Fibroblast of lung (primary cell): ENCODE measurements at regions not wholly inside any gene's neighbourhood (a gene's known extent, or its start where the extent isn't known, plus 50 kb on each side); places are given as distances from the start of the nearest gene placed in this dataset.

ENCODE experiments used
- DNase-seq, 2 donors: peaks; one replicate each; pipeline versions ENCODE4 v3.0.0 to v3.0.0-alpha.2; 2010; ENCODE audit warnings: low read depth in 2 of 2
- H2AFZ ChIP-seq: 2 replicates; pipeline ENCODE4 v1.5.1; 2012; ENCODE audit warnings: low read length, control low read depth, inconsistent platforms
- H3K27ac ChIP-seq: 2 replicates; pipeline ENCODE4 v1.5.1; 2011; ENCODE audit warnings: low read length, control low read depth; ENCODE audit not compliant: insufficient read depth
- H3K27me3 ChIP-seq: 2 replicates; pipeline ENCODE4 v1.5.1; 2011; ENCODE audit warnings: mild to moderate bottlenecking, low read length; ENCODE audit not compliant: control insufficient read depth, insufficient read depth
- H3K36me3 ChIP-seq: 2 replicates; pipeline ENCODE4 v1.5.1; 2011; ENCODE audit warnings: low read length; ENCODE audit not compliant: control insufficient read depth, insufficient read depth
- H3K4me1 ChIP-seq: 2 replicates; pipeline ENCODE4 v1.5.1; 2011; ENCODE audit warnings: low read length; ENCODE audit not compliant: control insufficient read depth, insufficient read depth; ENCODE audit errors: extremely low read depth
- H3K4me2 ChIP-seq: 2 replicates; pipeline ENCODE4 v1.5.1; 2011; ENCODE audit warnings: low read length, control low read depth; ENCODE audit not compliant: insufficient read depth; ENCODE audit errors: extremely low read depth
- H3K4me3 ChIP-seq, 4 experiments: fragments of 200-600 bp in 1 of 4; sonication (generic) in 1 of 4; replicated peaks in 1 of 4; 2 replicates each; pipeline ENCODE4 v1.5.1; 2011 to 2016; ENCODE audit warnings: low read length in 4 of 4, low read depth in 3 of 4, mild to moderate bottlenecking in 3 of 4, control low read depth in 2 of 4, inconsistent platforms in 1 of 4, mixed read lengths in 1 of 4; ENCODE audit not compliant: insufficient read depth in 1 of 4; ENCODE audit errors: control extremely low read depth in 1 of 4
- H3K79me2 ChIP-seq: 2 replicates; pipeline ENCODE4 v1.5.1; 2012; ENCODE audit warnings: mild to moderate bottlenecking, low read length, inconsistent platforms; ENCODE audit not compliant: control insufficient read depth, insufficient read depth
- H3K9ac ChIP-seq: 2 replicates; pipeline ENCODE4 v1.5.1; 2011; ENCODE audit warnings: mild to moderate bottlenecking, low read length, control low read depth; ENCODE audit not compliant: insufficient read depth
- H3K9me3 ChIP-seq: 2 replicates; pipeline ENCODE4 v1.5.1; 2012; ENCODE audit warnings: low read depth, low read length; ENCODE audit not compliant: control insufficient read depth, insufficient read depth
- H4K20me1 ChIP-seq: 2 replicates; pipeline ENCODE4 v1.5.1; 2011; ENCODE audit warnings: low read length; ENCODE audit not compliant: control insufficient read depth, insufficient read depth; ENCODE audit errors: extremely low read depth
- CTCF ChIP-seq, 2 donors: IDR thresholded peaks in 1 of 2; conservative IDR thresholded peaks in 1 of 2; 1 replicate in 1 of 2; 2 replicates in 1 of 2; pipeline ENCODE4 v1.5.1; 2011 to 2012; ENCODE audit warnings: low read length in 2 of 2, control low read depth in 1 of 2, inconsistent platforms in 1 of 2, low read depth in 1 of 2, mild to moderate bottlenecking in 1 of 2
- EZH2 ChIP-seq: IDR thresholded peaks from 2 replicates; pipeline ENCODE4 v1.5.1; 2012; ENCODE audit warnings: low read length, control low read depth, mild to moderate bottlenecking; ENCODE audit errors: missing control alignments

GRCh38 chr11:91967026-91967690 is 257.5 kb upstream of the FAT3 start:
- no peaks in the 10 kb centered on the region for H3K79me2 ChIP-seq
- H3K36me3 ChIP-seq, result no peaks in the 10 kb centered on the region
- H3K9me3 ChIP-seq, result no peaks in the 10 kb centered on the region
- H3K27ac ChIP-seq, result no peak overlapping the region
- H2AFZ ChIP-seq, result no peak overlapping the region
- TF ChIP-seq EZH2, result no peak
- no peak for TF ChIP-seq CTCF (conservative IDR thresholded peaks at IDR 0.05 in 1 of 2, IDR thresholded peaks at IDR 0.05 in 1 of 2; ENCODE audit: low read depth in 1 of 2, low read length in 2 of 2)
- H3K4me1 ChIP-seq, result no peaks in the 10 kb centered on the region
- no peak overlapping the region for H3K4me3 ChIP-seq
- no peak overlapping the region for H3K9ac ChIP-seq
- no peaks in the 10 kb centered on the region for H4K20me1 ChIP-seq
- no peaks in the 10 kb centered on the region for H3K27me3 ChIP-seq
- H3K4me2 ChIP-seq, result no peak overlapping the region
- DNase-seq, result peak in 1 of 2 donors; percentile 71

GRCh38 chr11:91966368-91966767 is 258.2 kb upstream of the FAT3 start:
- Histone ChIP-seq H3K79me2 (no peaks in the 10 kb centered on the region), H3K27me3 (no peaks in the 10 kb centered on the region), H4K20me1 (no peaks in the 10 kb centered on the region), H3K4me1 (no peaks in the 10 kb centered on the region), H3K4me2 (no peak overlapping the region), H3K4me3 (no peak overlapping the region), H3K9me3 (no peaks in the 10 kb centered on the region), H3K36me3 (no peaks in the 10 kb centered on the region), H3K9ac (no peak overlapping the region), H2AFZ (no peak overlapping the region), H3K27ac (no peak overlapping the region)
- TF ChIP-seq CTCF (conservative IDR thresholded peaks at IDR 0.05 in 1 of 2, IDR thresholded peaks at IDR 0.05 in 1 of 2; ENCODE audit: low read depth in 1 of 2, low read length in 2 of 2) (no peak), EZH2 (no peak)
- DNase-seq, result no peak

- H3K27me3 ChIP-seq, result no peaks in the 10 kb centered on the region
- H2AFZ ChIP-seq, result no peak overlapping the region
- no peaks in the 10 kb centered on the region for H4K20me1 ChIP-seq
- H3K27ac ChIP-seq, result no peak overlapping the region
- no peaks in the 10 kb centered on the region for H3K4me1 ChIP-seq
- DNase-seq, result no peak
- TF ChIP-seq EZH2 (no peak), CTCF (conservative IDR thresholded peaks at IDR 0.05 in 1 of 2, IDR thresholded peaks at IDR 0.05 in 1 of 2; ENCODE audit: low read depth in 1 of 2, low read length in 2 of 2) (no peak)
- H3K4me2 ChIP-seq, result no peak overlapping the region
- H3K9ac ChIP-seq, result no peak overlapping the region
- H3K79me2 ChIP-seq, result no peaks in the 10 kb centered on the region
- H3K9me3 ChIP-seq, result no peaks in the 10 kb centered on the region
- H3K4me3 ChIP-seq, result no peak overlapping the region
- no peaks in the 10 kb centered on the region for H3K36me3 ChIP-seq
Observed at GRCh38 chr11:91960770-91961169, 263.8 kb upstream of the FAT3 start.
